Ishikawa (cell line): ENCODE measurements at regions not wholly inside any gene's neighbourhood (a gene's known extent, or its start where the extent isn't known, plus 50 kb on each side); places are given as distances from the start of the nearest gene placed in this dataset.

Experiments
- CEBPB ChIP-seq: IDR thresholded peaks from 2 replicates; pipeline ENCODE4 v1.6.1; 2012
- CREB1 ChIP-seq: IDR thresholded peaks from 2 replicates; pipeline ENCODE4 v1.6.1; 2012; ENCODE audit warnings: low read depth
- EGR1 ChIP-seq: IDR thresholded peaks from 2 replicates; pipeline ENCODE4 v1.6.1; 2012
- EP300 ChIP-seq: IDR thresholded peaks from 2 replicates; pipeline ENCODE4 v1.6.1; 2012; ENCODE audit warnings: borderline replicate concordance
- FOXM1 ChIP-seq: IDR thresholded peaks from 2 replicates; pipeline ENCODE4 v1.6.1; 2012; ENCODE audit warnings: low read depth, borderline replicate concordance
- MAX ChIP-seq: IDR thresholded peaks from 2 replicates; pipeline ENCODE4 v1.6.1; 2012
- NFIC ChIP-seq: IDR thresholded peaks from 2 replicates; pipeline ENCODE4 v1.6.1; 2012
- RAD21 ChIP-seq: IDR thresholded peaks from 2 replicates; pipeline ENCODE4 v1.6.1; 2012; ENCODE audit warnings: low read depth
- REST ChIP-seq: IDR thresholded peaks from 2 replicates; pipeline ENCODE4 v1.6.1; 2012; ENCODE audit warnings: low read depth, mild to moderate bottlenecking
- TAF1 ChIP-seq: IDR thresholded peaks from 2 replicates; pipeline ENCODE4 v1.6.1; 2012; ENCODE audit warnings: low read depth, mild to moderate bottlenecking
- TCF12 ChIP-seq: IDR thresholded peaks from 2 replicates; pipeline ENCODE4 v1.6.1; 2012; ENCODE audit warnings: low read depth
- TEAD4 ChIP-seq: IDR thresholded peaks from 2 replicates; pipeline ENCODE4 v1.6.1; 2012
- YY1 ChIP-seq: IDR thresholded peaks from 2 replicates; pipeline ENCODE4 v1.6.1; 2012; ENCODE audit warnings: low read depth
- ZBTB7A ChIP-seq: IDR thresholded peaks from 2 replicates; pipeline ENCODE4 v1.6.1; 2012; ENCODE audit warnings: low read depth
- TF ChIP-seq, protein P1 (sequence below): IDR thresholded peaks from 2 replicates; pipeline ENCODE4 v1.6.1; 2012

GRCh38 chr5:109630093-109630492, 59.6 kb upstream of the MAN2A1 start:
- TF ChIP-seq TEAD4 (no peak), CREB1 (no peak), RAD21 (no peak), ZBTB7A (no peak), REST (no peak), EGR1 (no peak)

GRCh38 chr5:109628591-109628990, 61.1 kb upstream of the MAN2A1 start:
- TF ChIP-seq EP300 (no peak), MAX (no peak), CREB1 (no peak), TCF12 (no peak), EGR1 (no peak), TAF1 (no peak), FOXM1 (no peak), CEBPB (no peak)

DNA sequence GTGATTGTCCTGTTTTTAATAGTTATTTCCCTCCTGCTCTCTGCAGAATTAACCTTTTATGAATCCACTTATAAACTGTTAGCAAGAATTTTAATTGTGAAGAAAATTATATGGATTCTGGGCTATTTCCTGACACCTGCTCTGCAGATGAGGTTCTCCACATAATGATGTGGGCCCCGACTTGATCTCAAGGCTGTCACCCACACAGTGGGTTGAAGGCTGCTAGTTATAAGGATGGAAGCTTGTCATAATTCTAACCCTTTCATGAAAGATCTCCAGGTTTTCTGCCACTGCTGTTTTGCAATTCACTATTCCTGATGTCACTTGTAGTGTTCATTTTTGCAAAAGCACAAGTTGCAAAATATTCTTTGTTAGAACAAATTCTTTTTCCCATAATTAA, 69.1 kb upstream of the MAN2A1 start:
- TF ChIP-seq, protein P1, sequence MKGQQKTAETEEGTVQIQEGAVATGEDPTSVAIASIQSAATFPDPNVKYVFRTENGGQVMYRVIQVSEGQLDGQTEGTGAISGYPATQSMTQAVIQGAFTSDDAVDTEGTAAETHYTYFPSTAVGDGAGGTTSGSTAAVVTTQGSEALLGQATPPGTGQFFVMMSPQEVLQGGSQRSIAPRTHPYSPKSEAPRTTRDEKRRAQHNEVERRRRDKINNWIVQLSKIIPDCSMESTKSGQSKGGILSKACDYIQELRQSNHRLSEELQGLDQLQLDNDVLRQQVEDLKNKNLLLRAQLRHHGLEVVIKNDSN, result no peak
- no peak for TF ChIP-seq CEBPB
- no peak for TF ChIP-seq MAX
- TF ChIP-seq YY1, result no peak
- no peak for TF ChIP-seq EGR1
- no peak for TF ChIP-seq ZBTB7A
- no peak for TF ChIP-seq FOXM1
- TF ChIP-seq TAF1, result no peak
- TF ChIP-seq TCF12, result no peak
- TF ChIP-seq EP300, result no peak
- no peak for TF ChIP-seq CREB1
- TF ChIP-seq NFIC, result no peak
- TF ChIP-seq TEAD4, result no peak
- TF ChIP-seq RAD21, result no peak
- TF ChIP-seq REST, result no peak

- TF ChIP-seq REST, result no peak
- no peak for TF ChIP-seq CREB1
Measured at GRCh38 chr5:109619606-109620005, 70.1 kb upstream of the MAN2A1 start.

DNA sequence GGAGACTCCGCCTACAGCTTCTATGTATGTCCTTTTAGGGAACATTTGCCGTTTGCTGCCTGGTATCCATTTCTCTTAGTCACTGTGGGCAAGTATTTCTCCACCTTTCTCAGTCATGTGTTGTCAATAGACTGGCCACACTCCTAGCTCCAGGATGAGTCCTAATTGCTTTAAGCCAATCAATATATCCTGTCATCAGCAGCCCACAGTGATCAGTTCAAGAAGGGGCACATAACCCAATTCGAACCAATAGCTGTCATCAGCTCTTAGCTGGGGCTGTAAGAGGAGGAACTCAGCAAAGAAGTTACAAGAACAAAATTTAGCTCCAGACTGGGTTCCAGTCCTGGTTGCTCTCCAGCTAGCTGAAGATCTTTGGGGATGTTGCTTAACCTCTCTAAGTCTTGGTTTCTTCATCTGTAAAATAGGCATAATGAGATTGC, 70.7 kb upstream of the MAN2A1 start:
- no peak for TF ChIP-seq EP300
- TF ChIP-seq TAF1, result no peak
- TF ChIP-seq ZBTB7A, result no peak
- no peak for TF ChIP-seq TEAD4
- TF ChIP-seq REST, result no peak
